ENCODE measurements at regions not wholly inside any gene's neighbourhood (a gene's known extent, or its start where the extent isn't known, plus 50 kb on each side); places are given as distances from the start of the nearest gene placed in this dataset.

- no peak for TF ChIP-seq POLR2AphosphoS5 (IDR thresholded peaks at IDR 0.05)
- TF ChIP-seq CTCF (IDR thresholded peaks at IDR 0.05): no peak
Measured at GRCh38 chr1:98516306-98516705, 145.2 kb upstream of the SNX7 start.
